GM12873 (cell line): ENCODE measurements at regions not wholly inside any gene's neighbourhood (a gene's known extent, or its start where the extent isn't known, plus 50 kb on each side); places are given as distances from the start of the nearest gene placed in this dataset.

Experiments used
- CTCF ChIP-seq: IDR thresholded peaks from 2 replicates; pipeline ENCODE4 v1.5.1; 2012; ENCODE audit warnings: low read depth, mild to moderate bottlenecking, moderate library complexity, low read length, control low read depth; ENCODE audit not compliant: insufficient read depth; ENCODE audit errors: missing control alignments

GRCh38 chr3:115280506-115280905 lies 133.4 kb upstream of the ZBTB20 start:
- no peak for TF ChIP-seq CTCF

GRCh38 chr3:115281697-115282675 lies 134.9 kb upstream of the ZBTB20 start:
- TF ChIP-seq CTCF: no peak

GRCh38 chr3:115284980-115285379 lies 137.9 kb upstream of the ZBTB20 start:
- TF ChIP-seq CTCF: no peak

GRCh38 chr3:115286529-115287197 lies 139.6 kb upstream of the ZBTB20 start:
- TF ChIP-seq CTCF: no peak

GRCh38 chr3:115287198-115287597 lies 140.1 kb upstream of the ZBTB20 start:
- no peak for TF ChIP-seq CTCF

- no peak for TF ChIP-seq CTCF
Measured at GRCh38 chr3:115292131-115292530, 145.0 kb upstream of the ZBTB20 start.

- no peak for TF ChIP-seq CTCF
Measured at GRCh38 chr3:115292677-115293165, 145.6 kb upstream of the ZBTB20 start.
